Right lobe of liver (tissue), 6 donors: ENCODE measurements at regions not wholly inside any gene's neighbourhood (a gene's known extent, or its start where the extent isn't known, plus 50 kb on each side); places are given as distances from the start of the nearest gene placed in this dataset.

Source experiments
- ATAC-seq, 4 donors: fragments of 200-7000 bp; cut with Tn5 transposase; one replicate each; pipeline ENCODE4 v1.9.1; 2020; ENCODE audit warnings: mild to moderate bottlenecking in 4 of 4, moderate library complexity in 4 of 4
- DNase-seq, 3 donors: peaks; one replicate each; pipeline ENCODE4 v3.0.0-alpha.2; 2020
- H3K27ac ChIP-seq, 3 donors: fragments of 200-600 bp; one replicate each; pipeline ENCODE4 v1.8.0; 2022
- H3K27me3 ChIP-seq, 2 donors: fragments of 200-600 bp; one replicate each; pipeline ENCODE4 v1.8.0; 2022
- H3K36me3 ChIP-seq, 4 donors: fragments of 200-600 bp; sonication (generic) in 1 of 4; one replicate each; pipeline versions ENCODE4 v1.5.1 to v1.8.0; 2017 to 2022; ENCODE audit warnings: control low read depth in 1 of 4
- H3K4me1 ChIP-seq, 4 donors: fragments of 200-600 bp; sonication (generic) in 1 of 4; one replicate each; pipeline versions ENCODE4 v1.5.1 to v1.8.0; 2017 to 2022; ENCODE audit warnings: control low read depth in 1 of 4
- H3K4me3 ChIP-seq, 3 donors: fragments of 200-600 bp; one replicate each; pipeline ENCODE4 v1.8.0; 2022
- H3K9me3 ChIP-seq, 4 donors: fragments of 200-600 bp; sonication (generic) in 1 of 4; one replicate each; pipeline versions ENCODE4 v1.5.1 to v1.8.0; 2017 to 2022; ENCODE audit warnings: control low read depth in 1 of 4
- POLR2A ChIP-seq: fragments of 450-650 bp; IDR thresholded peaks from one replicate; pipeline ENCODE4 v1.6.1; 2017; ENCODE audit warnings: antibody characterized with exemption, mild to moderate bottlenecking
- WGBS: methylation state at CpG from one replicate; pipeline ENCODE4 v1.1.6; 2018; ENCODE audit warnings: low coverage, low lambda C conversion rate; ENCODE audit not compliant: insufficient coverage; ENCODE audit errors: missing lambda C conversion rate; 5-methylcytosine and 5-hydroxymethylcytosine counted together
- intact Hi-C, 2 donors: fragments of 100-400 bp; cut with DNase I; formaldehyde crosslinking; loops; one replicate each; pipeline versions ENCODE4 v1.11.2 to v1.14.1; 2022
- TF ChIP-seq, protein P1 (sequence below), 4 donors: fragments of 200-600 bp in 3 of 4; fragments of 450-650 bp in 1 of 4; IDR thresholded peaks; one replicate each; pipeline versions ENCODE4 v1.5.1 to v1.8.0; 2016 to 2022; ENCODE audit warnings: antibody characterized with exemption in 4 of 4, mild to moderate bottlenecking in 2 of 4
- donor health status: DM: no; HTN: yes; CAD: no.
- donor health status: DM: no; HTN: no; CAD: no.
- donor health status: DM: no; HTN: no; CAD: no.
- donor health status: DM: no; HTN: yes; CAD: no.
- donor health status: DM: no; HTN: yes; CAD: no.

- no peak overlapping the region for H3K4me3 ChIP-seq
- H3K27ac ChIP-seq, result no peak overlapping the region
- WGBS, result 51% methylated on average over 3 of the region's 3 CpGs
- no peaks in the 10 kb centered on the region for H3K4me1 ChIP-seq
- intact Hi-C loops, result no loop called here
- H3K27me3 ChIP-seq, result no peaks in the 10 kb centered on the region
- no peaks in the 10 kb centered on the region for H3K36me3 ChIP-seq
- DNase-seq (no peak), ATAC-seq (no peak)
- no peak for TF ChIP-seq POLR2A
- TF ChIP-seq, protein P1, sequence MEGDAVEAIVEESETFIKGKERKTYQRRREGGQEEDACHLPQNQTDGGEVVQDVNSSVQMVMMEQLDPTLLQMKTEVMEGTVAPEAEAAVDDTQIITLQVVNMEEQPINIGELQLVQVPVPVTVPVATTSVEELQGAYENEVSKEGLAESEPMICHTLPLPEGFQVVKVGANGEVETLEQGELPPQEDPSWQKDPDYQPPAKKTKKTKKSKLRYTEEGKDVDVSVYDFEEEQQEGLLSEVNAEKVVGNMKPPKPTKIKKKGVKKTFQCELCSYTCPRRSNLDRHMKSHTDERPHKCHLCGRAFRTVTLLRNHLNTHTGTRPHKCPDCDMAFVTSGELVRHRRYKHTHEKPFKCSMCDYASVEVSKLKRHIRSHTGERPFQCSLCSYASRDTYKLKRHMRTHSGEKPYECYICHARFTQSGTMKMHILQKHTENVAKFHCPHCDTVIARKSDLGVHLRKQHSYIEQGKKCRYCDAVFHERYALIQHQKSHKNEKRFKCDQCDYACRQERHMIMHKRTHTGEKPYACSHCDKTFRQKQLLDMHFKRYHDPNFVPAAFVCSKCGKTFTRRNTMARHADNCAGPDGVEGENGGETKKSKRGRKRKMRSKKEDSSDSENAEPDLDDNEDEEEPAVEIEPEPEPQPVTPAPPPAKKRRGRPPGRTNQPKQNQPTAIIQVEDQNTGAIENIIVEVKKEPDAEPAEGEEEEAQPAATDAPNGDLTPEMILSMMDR (IDR thresholded peaks at IDR 0.05), result no peak
- no peaks in the 10 kb centered on the region for H3K9me3 ChIP-seq
These were observed 619.1 kb upstream of the BCHE start for GRCh38 chr3:166456286-166456685.

- Histone ChIP-seq H3K4me1 (no peaks in the 10 kb centered on the region), H3K4me3 (no peak overlapping the region), H3K36me3 (no peaks in the 10 kb centered on the region), H3K27me3 (no peaks in the 10 kb centered on the region), H3K9me3 (no peaks in the 10 kb centered on the region), H3K27ac (no peak overlapping the region)
- WGBS, result 52% methylated on average over 3 of the region's 3 CpGs
- TF ChIP-seq, protein P1 (IDR thresholded peaks at IDR 0.05), result no peak
- TF ChIP-seq POLR2A, result no peak
- DNase-seq (no peak), ATAC-seq (no peak)
- intact Hi-C loops, result no loop called here
These were observed 618.5 kb upstream of the BCHE start for GRCh38 chr3:166455744-166456143.

- Histone ChIP-seq H3K4me1 (no peaks in the 10 kb centered on the region), H3K27me3 (no peaks in the 10 kb centered on the region), H3K36me3 (no peaks in the 10 kb centered on the region), H3K9me3 (no peaks in the 10 kb centered on the region), H3K4me3 (no peak overlapping the region), H3K27ac (no peak overlapping the region)
- intact Hi-C loops, result no loop called here
- ATAC-seq (no peak), DNase-seq (no peak)
- 22% methylated on average over 1 of the region's 1 CpG for WGBS
- no peak for TF ChIP-seq POLR2A
- TF ChIP-seq, protein P1 (IDR thresholded peaks at IDR 0.05), result no peak
These were observed 616.3 kb upstream of the BCHE start for GRCh38 chr3:166453478-166453877.

- intact Hi-C loops, result no loop called here
- WGBS, result 61% methylated on average over 1 of the region's 1 CpG
- no peaks in the 10 kb centered on the region for H3K9me3 ChIP-seq
- no peak overlapping the region for H3K4me3 ChIP-seq
- H3K36me3 ChIP-seq, result no peaks in the 10 kb centered on the region
- ATAC-seq (no peak), DNase-seq (no peak)
- TF ChIP-seq POLR2A, result no peak
- TF ChIP-seq, protein P1 (IDR thresholded peaks at IDR 0.05), result no peak
- no peak overlapping the region for H3K27ac ChIP-seq
- no peaks in the 10 kb centered on the region for H3K27me3 ChIP-seq
- H3K4me1 ChIP-seq, result no peaks in the 10 kb centered on the region
These were observed 614.8 kb upstream of the BCHE start for GRCh38 chr3:166451997-166452396.

GRCh38 chr3:166447513-166447912 lies 610.3 kb upstream of the BCHE start:
- intact Hi-C loops, result no loop called here
- Histone ChIP-seq H3K27ac (no peak overlapping the region), H3K9me3 (no peaks in the 10 kb centered on the region), H3K27me3 (no peaks in the 10 kb centered on the region), H3K4me3 (no peak overlapping the region), H3K36me3 (no peaks in the 10 kb centered on the region), H3K4me1 (no peaks in the 10 kb centered on the region)
- no peak for DNase-seq
- TF ChIP-seq, protein P1 (IDR thresholded peaks at IDR 0.05), result no peak
- TF ChIP-seq POLR2A, result no peak
- 48% methylated on average over 3 of the region's 3 CpGs for WGBS
- no peak for ATAC-seq
